ENCODE measurements at regions not wholly inside any gene's neighbourhood (a gene's known extent, or its start where the extent isn't known, plus 50 kb on each side); places are given as distances from the start of the nearest gene placed in this dataset.

GRCh38 chr16:6009151-6009550 is 911.6 kb upstream of the EEF2KMT start:
- TF ChIP-seq RBAK (tag by site-specific recombination; IDR thresholded peaks at IDR 0.05), result no peak
- no peak for TF ChIP-seq CTCF (tag by site-specific recombination; IDR thresholded peaks at IDR 0.05)
- TF ChIP-seq KLF9 (tag by site-specific recombination; IDR thresholded peaks at IDR 0.05; ENCODE audit: low read depth), result no peak
- TF ChIP-seq ZNF629 (tag by site-specific recombination; IDR thresholded peaks at IDR 0.05), result no peak

Measured in HEK293 (cell line).